Chondrocyte (in vitro differentiated cells): ENCODE measurements at regions not wholly inside any gene's neighbourhood (a gene's known extent, or its start where the extent isn't known, plus 50 kb on each side); places are given as distances from the start of the nearest gene placed in this dataset.
A peak's percentile ranks its signal among the peaks of the same experiment; 100 is the strongest.

Experiments
- DNase-seq: peaks from one replicate; pipeline ENCODE4 v3.0.0; 2021; ENCODE audit warnings: mixed read lengths, low spot score
- H3K27ac Mint-ChIP-seq: one replicate; pipeline ENCODE4 v1.8.0; 2021; ENCODE audit warnings: mild to moderate bottlenecking, moderate library complexity, mixed read lengths; ENCODE audit not compliant: unreplicated experiment
- H3K27me3 Mint-ChIP-seq: 2 replicates; pipeline ENCODE4 v1.8.0; 2021; ENCODE audit warnings: low read depth, mixed read lengths
- H3K36me3 Mint-ChIP-seq: 2 replicates; pipeline ENCODE4 v1.8.0; 2021; ENCODE audit warnings: low read depth, mixed read lengths
- H3K4me1 Mint-ChIP-seq: 2 replicates; pipeline ENCODE4 v1.8.0; 2021; ENCODE audit warnings: low read depth, mild to moderate bottlenecking, mixed read lengths
- H3K4me3 Mint-ChIP-seq: one replicate; pipeline ENCODE4 v1.8.0; 2021; ENCODE audit warnings: mild to moderate bottlenecking, moderate library complexity, mixed read lengths; ENCODE audit not compliant: unreplicated experiment
- H3K9me3 Mint-ChIP-seq: 2 replicates; pipeline ENCODE4 v1.8.0; 2021; ENCODE audit warnings: low read depth, mixed read lengths
- TF ChIP-seq, protein P1 (sequence below): fragments of 200-600 bp; sonication (generic); IDR thresholded peaks from 2 replicates; pipeline ENCODE4 v1.5.0; 2021; ENCODE audit warnings: antibody characterized with exemption, mild to moderate bottlenecking, moderate library complexity

DNA sequence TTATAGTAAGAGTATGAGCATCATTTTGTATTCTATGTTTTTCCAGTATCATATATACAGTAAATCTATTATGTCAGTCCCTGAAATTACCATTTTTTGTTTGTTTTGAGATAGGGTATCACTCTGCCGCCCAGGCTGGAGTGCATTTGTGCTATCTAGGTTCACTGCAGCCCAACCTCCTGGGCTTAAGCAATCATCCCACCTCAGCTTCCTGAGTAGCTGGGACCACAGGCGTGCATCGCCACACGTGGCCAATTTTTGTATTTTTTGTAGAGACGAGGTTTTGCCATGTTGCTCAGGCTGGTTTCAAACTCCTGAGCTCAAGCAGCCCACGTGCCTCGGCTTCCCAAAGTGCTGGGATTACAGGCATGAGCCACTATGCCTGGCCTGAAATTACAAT, 85.6 kb downstream of the ZNF330 start:
- TF ChIP-seq, protein P1, sequence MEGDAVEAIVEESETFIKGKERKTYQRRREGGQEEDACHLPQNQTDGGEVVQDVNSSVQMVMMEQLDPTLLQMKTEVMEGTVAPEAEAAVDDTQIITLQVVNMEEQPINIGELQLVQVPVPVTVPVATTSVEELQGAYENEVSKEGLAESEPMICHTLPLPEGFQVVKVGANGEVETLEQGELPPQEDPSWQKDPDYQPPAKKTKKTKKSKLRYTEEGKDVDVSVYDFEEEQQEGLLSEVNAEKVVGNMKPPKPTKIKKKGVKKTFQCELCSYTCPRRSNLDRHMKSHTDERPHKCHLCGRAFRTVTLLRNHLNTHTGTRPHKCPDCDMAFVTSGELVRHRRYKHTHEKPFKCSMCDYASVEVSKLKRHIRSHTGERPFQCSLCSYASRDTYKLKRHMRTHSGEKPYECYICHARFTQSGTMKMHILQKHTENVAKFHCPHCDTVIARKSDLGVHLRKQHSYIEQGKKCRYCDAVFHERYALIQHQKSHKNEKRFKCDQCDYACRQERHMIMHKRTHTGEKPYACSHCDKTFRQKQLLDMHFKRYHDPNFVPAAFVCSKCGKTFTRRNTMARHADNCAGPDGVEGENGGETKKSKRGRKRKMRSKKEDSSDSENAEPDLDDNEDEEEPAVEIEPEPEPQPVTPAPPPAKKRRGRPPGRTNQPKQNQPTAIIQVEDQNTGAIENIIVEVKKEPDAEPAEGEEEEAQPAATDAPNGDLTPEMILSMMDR: no peak
- H3K27ac Mint-ChIP-seq: no peak overlapping the region
- H3K36me3 Mint-ChIP-seq: no peaks in the 10 kb centered on the region
- DNase-seq: no peak
- H3K27me3 Mint-ChIP-seq: peaks cover 3% of the 10 kb centered on the region
- no peaks in the 10 kb centered on the region for H3K9me3 Mint-ChIP-seq
- H3K4me3 Mint-ChIP-seq: no peak overlapping the region
- H3K4me1 Mint-ChIP-seq: peaks cover 4% of the 10 kb centered on the region

DNA sequence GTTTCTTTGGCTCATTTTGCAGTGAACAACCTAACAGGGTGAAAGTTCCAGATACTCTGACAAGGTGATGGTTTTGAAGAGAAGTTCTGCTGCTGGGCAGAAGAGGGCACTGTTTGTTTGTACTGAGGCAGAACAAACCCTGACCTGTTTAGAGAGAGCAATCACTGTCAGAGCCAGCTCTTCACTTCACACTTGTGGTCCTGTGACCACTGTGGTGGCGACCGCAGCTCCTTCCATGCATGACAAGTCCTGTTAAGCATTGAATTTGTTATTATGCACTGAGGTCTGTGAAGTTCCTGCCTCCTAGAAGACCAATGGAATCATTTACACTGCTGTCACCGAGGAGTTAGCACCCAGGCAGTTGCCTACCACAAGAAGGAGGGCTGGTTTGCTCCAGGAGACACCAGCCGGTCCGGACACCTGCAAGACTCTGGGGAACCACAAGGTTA, 86.6 kb downstream of the ZNF330 start:
- no peak overlapping the region for H3K27ac Mint-ChIP-seq
- no peak overlapping the region for H3K4me3 Mint-ChIP-seq
- H3K4me1 Mint-ChIP-seq: peaks cover 4% of the 10 kb centered on the region
- peaks cover 6% of the 10 kb centered on the region for H3K27me3 Mint-ChIP-seq
- no peak for DNase-seq
- no peaks in the 10 kb centered on the region for H3K9me3 Mint-ChIP-seq
- TF ChIP-seq, protein P1: peak; percentile 92
- no peaks in the 10 kb centered on the region for H3K36me3 Mint-ChIP-seq

DNA sequence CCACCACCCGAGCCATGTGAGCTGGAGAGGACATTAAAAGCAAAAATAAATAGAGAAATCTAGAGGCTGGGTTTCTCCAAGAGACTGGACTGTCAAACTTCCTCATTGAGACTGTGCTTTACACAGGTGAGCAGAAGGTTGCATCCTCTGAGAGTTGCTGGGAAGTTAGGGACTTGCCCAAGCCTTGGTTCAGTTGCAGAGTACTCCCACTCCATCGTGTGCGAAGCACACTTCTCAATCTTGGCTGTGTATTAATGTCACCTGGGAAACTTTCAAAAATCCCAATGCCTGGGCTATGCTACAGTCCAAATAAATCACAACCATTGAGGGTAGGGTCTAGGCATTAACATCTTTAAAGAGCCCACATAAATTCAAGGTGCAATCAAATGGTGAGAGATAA, 89.2 kb downstream of the ZNF330 start:
- no peak overlapping the region for H3K27ac Mint-ChIP-seq
- no peaks in the 10 kb centered on the region for H3K36me3 Mint-ChIP-seq
- H3K4me3 Mint-ChIP-seq: no peak overlapping the region
- TF ChIP-seq, protein P1: no peak
- peaks cover 19% of the 10 kb centered on the region for H3K27me3 Mint-ChIP-seq
- H3K9me3 Mint-ChIP-seq: no peaks in the 10 kb centered on the region
- peaks cover 4% of the 10 kb centered on the region for H3K4me1 Mint-ChIP-seq
- no peak for DNase-seq

DNA sequence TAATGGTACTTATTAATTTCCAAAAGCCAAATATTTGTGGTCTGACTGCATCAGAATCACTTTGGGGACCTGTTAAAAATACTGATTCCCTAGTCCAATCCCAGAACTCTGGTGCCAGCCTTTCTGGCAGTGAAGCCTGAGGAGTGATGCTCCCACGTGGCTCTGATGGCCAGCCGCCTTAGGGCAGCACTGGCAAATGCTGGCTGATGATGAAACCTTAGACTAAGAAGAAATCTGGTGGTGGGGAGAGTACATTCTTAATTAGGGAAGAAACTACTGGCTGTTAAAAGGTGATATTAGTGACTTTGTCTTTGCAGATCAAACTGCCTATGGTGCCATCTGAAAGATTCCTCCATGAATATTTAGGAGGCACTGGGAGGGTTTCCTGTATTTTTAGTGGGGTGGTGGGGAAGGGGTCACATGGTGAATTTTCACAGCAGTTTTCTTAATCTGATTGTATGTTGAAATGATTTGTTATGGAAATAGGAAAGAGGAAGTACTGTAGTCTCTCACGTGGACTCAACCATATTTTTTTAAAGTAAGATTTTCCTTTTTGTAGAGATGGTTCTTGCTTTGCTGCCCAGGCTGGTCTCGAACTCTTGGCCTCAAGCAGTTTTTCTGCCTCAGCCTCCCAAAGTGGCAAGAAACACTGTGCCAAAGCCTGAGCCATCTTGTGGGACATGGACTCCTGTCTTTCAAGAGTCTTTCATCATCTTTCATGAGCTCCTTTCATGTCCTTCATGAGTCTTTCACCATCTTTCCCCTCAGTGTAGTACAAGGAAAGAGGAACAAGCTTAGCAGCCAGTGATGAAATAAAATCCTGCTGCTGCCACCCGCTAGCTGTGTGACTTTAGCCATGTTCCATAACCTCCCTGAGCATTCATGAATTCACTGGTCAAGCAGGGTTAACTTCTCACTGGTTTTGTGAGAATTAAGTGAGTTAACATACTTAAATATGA, 90.8 kb downstream of the ZNF330 start:
- H3K27ac Mint-ChIP-seq: no peak overlapping the region
- peaks cover 4% of the 10 kb centered on the region for H3K4me1 Mint-ChIP-seq
- no peaks in the 10 kb centered on the region for H3K9me3 Mint-ChIP-seq
- no peak for DNase-seq
- H3K36me3 Mint-ChIP-seq: no peaks in the 10 kb centered on the region
- peaks cover 20% of the 10 kb centered on the region for H3K27me3 Mint-ChIP-seq
- H3K4me3 Mint-ChIP-seq: no peak overlapping the region
- TF ChIP-seq, protein P1: no peak

DNA sequence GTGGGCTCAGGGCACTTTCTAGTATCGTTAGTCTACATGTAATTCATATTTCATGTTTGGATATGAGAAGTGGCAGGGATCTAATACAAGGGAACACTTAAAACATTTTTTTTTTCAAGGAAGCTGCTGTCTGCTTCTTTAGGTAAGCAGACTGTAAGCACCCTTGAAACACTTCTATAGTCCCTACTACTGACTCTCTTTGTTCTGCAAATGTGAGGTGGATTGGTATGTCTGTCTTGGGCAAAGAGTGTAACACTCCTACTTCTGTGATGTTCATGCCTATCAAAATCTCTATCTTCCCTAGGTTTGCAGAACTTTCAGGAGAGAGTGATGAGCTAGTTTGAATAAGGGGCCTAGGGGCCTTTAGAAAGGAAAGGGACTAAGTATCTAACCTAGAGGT, 93.9 kb downstream of the ZNF330 start:
- Mint-ChIP-seq H3K27me3 (peaks cover 33% of the 10 kb centered on the region), H3K27ac (no peak overlapping the region), H3K9me3 (no peaks in the 10 kb centered on the region), H3K36me3 (no peaks in the 10 kb centered on the region), H3K4me3 (no peak overlapping the region), H3K4me1 (no peaks in the 10 kb centered on the region)
- DNase-seq: no peak
- TF ChIP-seq, protein P1: no peak
